ENCODE measurements at regions not wholly inside any gene's neighbourhood (a gene's known extent, or its start where the extent isn't known, plus 50 kb on each side); places are given as distances from the start of the nearest gene placed in this dataset.

GRCh38 chr5:107085572-107085971 is 585.2 kb downstream of the EFNA5 start:
- no peak for DNase-seq (ENCODE audit: low read depth)
- no peak for TF ChIP-seq CTCF (conservative IDR thresholded peaks at IDR 0.05; ENCODE audit: low read length)
- H3K4me3 ChIP-seq (ENCODE audit: low read length), result no peak overlapping the region

- H3K4me3 ChIP-seq (ENCODE audit: low read length), result no peak overlapping the region
- no peak for DNase-seq (ENCODE audit: low read depth)
- no peak for TF ChIP-seq CTCF (conservative IDR thresholded peaks at IDR 0.05; ENCODE audit: low read length)
Observed at GRCh38 chr5:107074996-107075395, 595.7 kb downstream of the EFNA5 start.

GRCh38 chr5:107072967-107073366 is 597.8 kb downstream of the EFNA5 start:
- H3K4me3 ChIP-seq (ENCODE audit: low read length), result no peak overlapping the region
- TF ChIP-seq CTCF (conservative IDR thresholded peaks at IDR 0.05; ENCODE audit: low read length), result no peak
- no peak for DNase-seq (ENCODE audit: low read depth)

- DNase-seq (ENCODE audit: low read depth), result no peak
- no peak for TF ChIP-seq CTCF (conservative IDR thresholded peaks at IDR 0.05; ENCODE audit: low read length)
- H3K4me3 ChIP-seq (ENCODE audit: low read length), result no peak overlapping the region
Observed at GRCh38 chr5:107072440-107072839, 598.3 kb downstream of the EFNA5 start.

GRCh38 chr5:107068782-107069181 is 602.0 kb downstream of the EFNA5 start:
- no peak for DNase-seq (ENCODE audit: low read depth)
- H3K4me3 ChIP-seq (ENCODE audit: low read length), result no peak overlapping the region
- TF ChIP-seq CTCF (conservative IDR thresholded peaks at IDR 0.05; ENCODE audit: low read length), result no peak

GRCh38 chr5:107067395-107067794 is 603.3 kb downstream of the EFNA5 start:
- TF ChIP-seq CTCF (conservative IDR thresholded peaks at IDR 0.05; ENCODE audit: low read length), result no peak
- no peak overlapping the region for H3K4me3 ChIP-seq (ENCODE audit: low read length)
- no peak for DNase-seq (ENCODE audit: low read depth)

- no peak for TF ChIP-seq CTCF (conservative IDR thresholded peaks at IDR 0.05; ENCODE audit: low read length)
- no peak overlapping the region for H3K4me3 ChIP-seq (ENCODE audit: low read length)
- no peak for DNase-seq (ENCODE audit: low read depth)
Observed at GRCh38 chr5:107063511-107063910, 607.2 kb downstream of the EFNA5 start.
